GM19238 (cell line): ENCODE measurements at regions not wholly inside any gene's neighbourhood (a gene's known extent, or its start where the extent isn't known, plus 50 kb on each side); places are given as distances from the start of the nearest gene placed in this dataset.

Source experiments
- DNase-seq: peaks from one replicate; pipeline ENCODE4 v3.0.0; 2011; ENCODE audit warnings: low spot score; ENCODE audit not compliant: insufficient read length

DNA sequence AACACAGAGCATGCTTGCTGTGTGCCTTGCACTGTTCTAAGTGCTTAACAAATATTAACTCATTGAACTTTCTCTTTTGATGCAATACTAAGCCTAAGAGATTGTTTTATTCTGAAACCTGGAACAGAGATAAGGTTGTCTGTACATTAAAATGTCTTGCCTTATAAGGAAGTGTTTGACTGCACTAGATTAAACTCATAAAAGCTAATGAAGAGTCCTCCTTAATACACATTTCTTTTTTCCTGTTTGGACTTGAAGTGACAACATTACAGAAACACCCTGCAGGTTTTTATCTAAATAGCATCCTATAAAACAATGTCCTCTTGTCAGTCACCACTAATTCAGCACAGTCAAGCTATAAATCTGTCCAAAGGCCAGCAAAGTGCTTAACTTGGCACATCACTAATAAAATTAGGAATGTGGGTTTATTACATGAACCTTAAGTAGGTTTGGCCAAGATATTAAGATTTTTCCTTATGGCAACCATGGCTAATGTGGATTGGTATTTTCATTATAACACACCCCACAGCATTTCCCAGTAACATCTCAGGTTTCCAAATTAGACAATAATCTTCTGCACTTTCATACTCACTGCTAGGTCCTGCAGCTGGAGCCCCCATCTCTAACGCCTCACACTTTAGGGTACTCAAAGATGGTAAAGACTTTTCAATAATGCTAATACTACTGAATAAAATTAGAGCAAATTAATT, 389.7 kb downstream of the LMO4 start:
- no peak for DNase-seq

DNA sequence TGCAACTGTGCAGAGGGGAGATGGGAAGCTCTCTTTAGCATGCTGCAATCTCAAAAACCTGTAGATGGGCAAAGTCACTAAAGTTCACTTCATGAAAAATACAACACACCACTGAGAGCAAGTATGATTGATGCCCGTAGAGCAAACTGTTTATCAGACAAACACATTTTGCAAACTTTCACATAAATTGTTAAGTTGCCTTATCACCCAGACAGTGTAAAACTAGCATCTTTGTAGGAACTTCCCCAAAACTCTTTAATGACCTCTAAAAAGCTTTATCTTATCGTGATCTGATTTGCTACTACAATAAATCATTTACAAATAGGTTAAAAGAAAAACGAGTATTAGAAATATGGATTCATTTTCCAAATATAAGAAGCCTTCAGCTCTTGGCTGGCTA, 391.0 kb downstream of the LMO4 start:
- no peak for DNase-seq

- DNase-seq: no peak
Measured at GRCh38 chr1:87720561-87720960, 391.9 kb downstream of the LMO4 start.

- no peak for DNase-seq
Measured at GRCh38 chr1:87723193-87723592, 394.5 kb downstream of the LMO4 start.

GRCh38 chr1:87728169-87728568, 399.5 kb downstream of the LMO4 start:
- no peak for DNase-seq

- DNase-seq: no peak
Measured at GRCh38 chr1:87730274-87731216, 401.9 kb downstream of the LMO4 start.

GRCh38 chr1:87733386-87733785, 404.7 kb downstream of the LMO4 start:
- no peak for DNase-seq

DNA sequence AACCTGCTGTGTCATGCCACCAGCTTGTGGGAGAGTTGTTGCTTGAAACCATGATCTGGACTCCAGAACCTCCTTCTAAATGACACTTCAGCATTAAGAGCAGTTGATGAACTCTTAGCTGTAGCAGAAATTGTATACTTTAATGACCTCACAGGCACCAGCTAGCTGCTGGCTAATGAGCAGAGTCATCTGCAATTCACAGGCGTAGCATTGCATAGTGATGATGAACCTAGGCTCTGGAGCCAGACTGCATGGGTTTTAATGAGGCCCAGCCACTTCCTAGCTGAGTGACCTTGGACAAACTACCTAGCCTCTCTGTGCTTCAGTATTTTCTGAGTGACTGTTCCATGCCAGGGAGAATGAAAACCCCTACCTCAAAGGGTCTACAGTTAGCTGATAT, 407.1 kb downstream of the LMO4 start:
- DNase-seq: no peak

DNA sequence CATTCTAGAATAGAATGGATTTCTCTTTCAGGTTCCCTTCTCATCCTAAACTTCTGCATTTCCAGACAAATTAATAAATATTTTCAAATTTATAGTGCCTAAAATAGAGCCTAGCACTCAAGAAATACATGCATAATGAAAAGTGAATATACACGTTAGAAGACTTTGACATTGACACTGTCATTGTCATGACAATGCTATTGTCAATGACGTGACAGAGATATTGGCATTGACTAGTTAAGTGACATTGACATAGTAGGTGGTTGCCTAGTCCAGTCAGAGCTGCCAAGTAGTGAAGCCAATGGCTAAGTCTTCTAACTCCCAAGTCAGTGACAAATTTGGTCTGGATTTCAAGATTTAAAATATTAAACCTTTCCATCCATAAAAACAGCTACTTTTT, 410.5 kb downstream of the LMO4 start:
- no peak for DNase-seq

DNA sequence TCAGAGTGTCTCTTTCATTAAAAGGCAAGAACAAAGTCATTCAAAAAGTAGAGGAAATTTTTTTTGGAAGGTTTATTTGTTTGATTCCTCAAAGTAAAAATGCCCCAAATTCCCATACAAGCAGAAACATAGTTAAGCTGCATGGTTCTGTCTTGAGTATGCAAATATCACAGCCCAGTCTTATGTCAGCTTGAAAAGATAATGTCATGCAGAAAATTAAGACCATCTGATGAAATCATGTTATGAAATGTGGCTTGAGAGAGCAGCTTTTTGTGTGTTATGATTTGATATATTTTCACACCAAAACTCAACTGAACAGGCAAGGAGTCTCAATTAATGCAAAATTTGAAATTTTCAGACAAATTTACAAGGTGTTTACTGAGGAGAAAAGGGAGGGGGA, 411.0 kb downstream of the LMO4 start:
- no peak for DNase-seq

DNA sequence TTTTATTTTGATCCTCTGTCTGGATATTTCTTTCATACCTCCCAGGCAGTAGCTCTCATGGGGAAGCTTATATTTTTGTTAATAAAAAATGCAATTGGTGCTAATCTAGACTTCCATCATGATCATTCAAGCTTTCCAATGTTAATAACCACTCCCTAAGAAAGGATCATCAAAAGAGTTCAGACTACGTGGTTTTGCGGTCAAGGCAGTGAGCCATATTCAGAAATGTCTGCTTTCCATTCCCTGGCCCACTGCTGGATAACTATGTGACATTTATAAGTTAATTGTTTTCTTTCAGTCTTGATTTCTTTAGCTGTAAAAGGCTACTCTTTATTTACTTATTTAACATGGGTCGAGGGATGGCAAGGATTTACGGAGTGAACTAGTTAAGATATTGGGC, 414.6 kb downstream of the LMO4 start:
- no peak for DNase-seq

DNA sequence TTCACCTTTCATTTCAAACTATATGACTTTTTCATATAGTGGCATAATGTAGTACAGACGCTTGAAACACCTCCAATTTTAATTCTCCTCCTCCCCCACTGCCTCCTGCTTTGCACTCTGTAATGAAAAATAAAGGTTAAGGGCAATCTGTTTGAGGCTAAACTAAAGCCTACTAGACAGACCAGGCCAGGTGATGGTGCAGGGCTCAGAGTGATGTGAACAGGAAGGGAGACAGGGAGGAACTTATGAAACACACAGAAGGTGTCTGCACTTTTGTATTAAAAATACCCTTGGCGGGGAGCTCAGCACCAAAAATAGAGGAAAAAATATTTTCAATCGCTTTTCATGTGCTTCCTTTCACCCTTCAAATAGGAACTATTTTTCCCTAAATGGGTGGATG, 415.4 kb downstream of the LMO4 start:
- DNase-seq: no peak

- no peak for DNase-seq
Measured at GRCh38 chr1:87744763-87745162, 416.1 kb downstream of the LMO4 start.

DNA sequence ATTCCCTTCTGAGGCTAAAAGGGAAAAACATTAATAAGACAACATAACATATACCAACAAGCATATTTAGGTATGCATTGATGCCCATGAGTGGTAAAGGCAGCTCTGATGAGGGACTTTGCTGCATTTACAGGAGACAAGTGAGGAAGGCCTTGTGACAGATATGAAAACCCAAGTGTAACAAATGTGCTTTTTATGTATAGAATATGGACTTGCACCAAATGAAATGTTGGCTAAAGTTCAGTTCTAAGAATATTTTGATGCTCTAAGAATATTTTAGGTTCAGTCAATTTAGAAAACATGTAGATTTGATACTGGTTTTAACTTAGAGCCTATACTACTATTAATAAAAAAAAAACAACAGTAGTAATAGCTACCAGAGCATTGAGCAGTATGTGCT, 424.7 kb downstream of the LMO4 start:
- DNase-seq: no peak

- DNase-seq: no peak
Measured at GRCh38 chr1:87754139-87754538, 425.5 kb downstream of the LMO4 start.

GRCh38 chr1:87757676-87758075, 429.0 kb downstream of the LMO4 start:
- no peak for DNase-seq

DNA sequence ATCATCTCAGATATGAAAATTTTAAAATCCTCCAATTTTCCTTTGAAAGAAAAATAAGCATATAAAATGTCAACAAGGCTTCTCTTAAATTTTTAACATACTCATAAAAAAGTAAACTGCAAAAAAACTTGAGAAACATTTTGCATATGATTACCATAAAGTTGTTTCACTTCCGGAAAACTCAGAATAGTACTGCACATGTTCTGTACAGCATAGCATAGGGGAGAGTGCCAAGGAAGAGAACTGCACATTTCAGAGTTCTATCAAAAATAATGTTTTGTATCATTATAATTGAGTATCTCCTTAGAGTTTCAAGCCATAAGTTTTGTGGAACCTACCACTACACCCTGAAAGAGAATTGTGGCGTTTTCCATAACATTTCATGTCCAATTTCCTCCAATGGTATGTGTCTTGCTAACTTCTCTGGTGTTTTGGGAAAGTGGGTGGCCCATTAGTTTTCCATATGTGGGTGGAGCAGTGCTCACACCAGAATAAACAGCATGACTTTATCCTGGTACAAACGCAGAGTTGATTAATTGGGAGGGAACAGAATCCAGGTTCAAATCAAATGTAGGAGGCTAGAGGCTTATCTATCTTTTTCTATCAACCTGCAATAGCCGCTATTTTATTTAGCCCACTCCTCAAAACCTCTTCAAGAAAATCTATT, 430.9 kb downstream of the LMO4 start:
- DNase-seq: no peak

DNA sequence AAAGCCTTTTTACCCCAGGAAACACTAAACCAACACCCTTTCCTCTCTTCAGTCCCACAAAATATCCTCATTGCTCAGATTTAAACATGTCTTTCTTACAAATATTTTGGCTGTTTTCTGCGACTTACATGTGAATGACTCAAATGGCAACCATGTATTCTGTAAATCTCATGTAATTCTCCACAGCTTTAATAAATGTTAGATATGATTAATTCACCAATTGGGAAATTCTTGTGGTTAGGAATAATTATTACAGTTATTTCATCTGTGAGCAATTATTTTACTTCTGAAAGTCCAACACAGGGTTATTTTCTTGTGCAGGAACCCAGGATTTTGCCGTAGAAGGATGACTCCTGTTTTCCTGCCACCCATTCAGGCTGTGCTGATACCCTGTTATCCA, 431.5 kb downstream of the LMO4 start:
- no peak for DNase-seq

DNA sequence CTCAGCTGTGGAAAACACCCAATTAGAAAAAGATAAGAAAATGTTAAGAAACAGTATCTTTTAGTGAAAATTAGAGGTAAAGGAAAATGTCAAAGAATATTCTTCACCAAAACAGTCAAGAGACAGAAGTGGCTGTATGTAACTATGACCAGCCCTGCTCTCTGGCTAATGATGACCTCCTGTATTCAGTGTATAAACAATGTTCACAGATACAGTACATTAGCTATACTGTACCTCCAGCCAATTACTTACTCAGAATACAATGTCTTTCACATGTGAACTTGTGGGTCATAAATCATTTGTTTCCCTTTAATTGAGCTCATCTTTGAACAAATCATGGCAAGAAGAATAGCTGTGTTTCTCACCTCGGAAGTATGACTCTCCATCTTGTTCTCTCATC, 432.0 kb downstream of the LMO4 start:
- DNase-seq: no peak

DNA sequence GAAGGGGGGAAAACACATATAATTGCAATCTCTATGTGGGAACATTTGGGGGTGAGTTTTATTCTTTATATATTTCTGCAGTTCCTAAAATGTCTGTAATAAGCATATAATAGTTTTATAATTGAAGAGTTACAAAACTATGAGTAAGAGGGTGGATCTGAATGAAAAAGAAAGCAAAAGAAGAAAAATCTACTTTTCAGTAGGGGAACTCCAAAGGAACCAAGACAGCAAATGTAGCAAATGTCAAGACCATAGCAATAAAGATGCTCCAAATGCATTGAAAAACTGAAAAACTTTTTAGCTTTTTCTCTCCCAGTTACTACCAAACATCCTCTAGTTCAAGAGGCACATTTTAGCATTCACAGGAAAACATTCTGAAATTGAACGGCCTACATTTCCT, 434.8 kb downstream of the LMO4 start:
- no peak for DNase-seq

- no peak for DNase-seq
Measured at GRCh38 chr1:87765057-87765680, 436.5 kb downstream of the LMO4 start.

- no peak for DNase-seq
Measured at GRCh38 chr1:87765681-87766070, 437.0 kb downstream of the LMO4 start.
